ELF-1 (cell line): ENCODE measurements at regions not wholly inside any gene's neighbourhood (a gene's known extent, or its start where the extent isn't known, plus 50 kb on each side); places are given as distances from the start of the nearest gene placed in this dataset.
A peak's percentile ranks its signal among the peaks of the same experiment; 100 is the strongest.

Source experiments
- DNase-seq: peaks from one replicate; pipeline ENCODE4 v3.0.0-alpha.2; 2016; ENCODE audit warnings: low read depth, low spot score

DNA sequence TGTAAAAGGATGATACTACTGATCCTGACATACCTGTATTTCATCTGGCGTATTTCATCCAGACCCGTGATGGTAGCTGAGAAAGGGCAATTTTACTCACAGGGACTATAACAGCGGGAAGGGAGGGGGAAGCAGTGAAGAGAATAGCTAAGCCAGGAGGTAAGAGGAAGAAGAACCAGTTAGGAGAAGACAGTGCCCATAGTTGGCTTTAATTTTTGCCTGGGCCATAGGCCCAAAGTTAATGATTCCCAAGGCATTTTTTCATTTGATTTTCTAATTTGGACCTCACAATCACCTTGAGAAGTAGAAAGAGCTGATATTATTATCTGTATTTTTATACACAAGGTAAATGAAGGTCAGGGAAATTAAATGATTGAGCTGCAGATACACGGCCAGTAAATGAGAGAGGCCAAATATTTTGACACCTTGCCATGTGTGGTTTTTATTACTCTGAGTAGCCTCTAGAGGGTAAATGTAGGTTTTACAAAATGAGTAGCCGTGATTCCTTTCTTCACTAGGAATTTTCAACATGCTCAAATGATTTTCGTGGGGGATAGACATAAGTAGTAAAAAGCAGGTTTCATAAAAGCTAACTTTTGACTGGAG, 382.2 kb downstream of the FUT8 start:
- DNase-seq = no peak

DNA sequence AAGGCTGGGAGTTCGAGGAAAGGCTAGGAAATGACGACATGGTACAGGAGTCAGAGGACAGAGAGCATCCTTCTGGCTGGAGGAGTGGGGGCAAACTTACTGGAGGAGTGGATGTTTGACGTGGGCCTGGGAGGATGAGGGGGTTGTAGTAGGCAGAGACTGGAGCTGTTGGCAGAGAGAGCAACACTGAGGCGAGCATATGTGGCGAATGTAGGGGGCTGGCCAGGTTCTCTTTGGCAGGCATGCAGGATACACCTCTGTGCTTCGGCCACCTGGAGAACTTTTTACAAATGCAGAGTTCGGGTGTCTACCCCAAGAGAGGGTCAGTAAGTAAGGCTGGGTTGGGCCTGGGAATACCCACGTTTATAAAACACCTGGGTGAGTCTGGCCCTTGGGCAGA, 385.7 kb downstream of the FUT8 start:
- no peak for DNase-seq

GRCh38 chr14:65800694-65801093, 388.2 kb downstream of the FUT8 start:
- DNase-seq = no peak

DNA sequence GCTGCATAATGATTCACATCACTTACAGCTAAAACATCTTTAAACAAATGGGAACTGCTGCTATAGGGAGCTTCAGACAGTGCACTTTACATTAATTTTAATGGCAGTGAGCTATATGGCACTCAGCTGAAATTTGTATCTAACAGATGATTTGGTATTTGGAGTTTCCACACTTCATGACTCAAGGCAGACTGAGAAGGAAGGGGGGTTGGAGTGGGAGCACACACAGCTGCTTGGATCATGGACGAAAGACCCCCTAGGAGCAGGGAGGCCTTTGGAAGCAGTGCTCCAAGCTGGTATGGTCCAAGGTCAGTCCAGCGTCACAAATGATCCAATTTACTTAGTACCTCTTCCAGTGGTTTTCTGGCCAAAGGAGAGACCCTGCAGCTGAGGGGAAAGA, 389.7 kb downstream of the FUT8 start:
- no peak for DNase-seq

DNA sequence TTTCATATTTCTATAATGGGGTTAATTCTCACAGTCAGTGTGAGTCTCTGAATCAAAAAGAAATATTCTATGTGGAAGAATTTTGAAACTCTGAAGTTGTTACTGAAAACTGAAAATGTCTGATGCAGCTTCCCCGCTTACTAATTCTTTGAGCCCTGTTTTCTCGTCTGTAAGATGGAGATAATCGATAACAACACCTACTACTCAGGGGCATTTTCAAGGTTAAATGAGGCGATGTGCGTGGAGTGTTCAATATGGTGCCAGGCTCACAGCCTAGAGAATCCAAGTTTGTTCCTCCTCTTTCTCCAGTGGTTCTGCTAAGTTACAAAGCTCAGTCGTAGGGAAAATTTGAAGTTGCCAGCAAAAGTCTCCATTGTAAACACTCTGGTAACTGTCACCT, 391.4 kb downstream of the FUT8 start:
- no peak for DNase-seq

- DNase-seq = no peak
These were observed 392.0 kb downstream of the FUT8 start for GRCh38 chr14:65804439-65805112.

DNA sequence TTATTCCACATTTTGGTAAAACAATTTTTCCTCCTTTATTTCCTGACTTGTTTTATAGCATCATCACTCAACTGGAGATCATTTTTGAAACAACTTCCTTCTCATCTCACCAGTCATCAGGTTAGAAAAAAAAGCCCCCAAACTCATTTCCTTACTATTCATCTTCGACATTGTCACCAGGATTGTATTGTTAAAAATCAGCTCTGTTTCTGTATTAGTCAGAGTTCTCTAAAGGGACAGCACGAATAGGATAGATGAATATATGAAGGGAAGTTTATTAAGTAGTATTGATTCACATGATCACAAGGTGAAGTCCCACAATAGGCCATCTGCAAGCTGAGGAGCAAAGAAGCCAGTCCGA, 392.6 kb downstream of the FUT8 start:
- DNase-seq = no peak

DNA sequence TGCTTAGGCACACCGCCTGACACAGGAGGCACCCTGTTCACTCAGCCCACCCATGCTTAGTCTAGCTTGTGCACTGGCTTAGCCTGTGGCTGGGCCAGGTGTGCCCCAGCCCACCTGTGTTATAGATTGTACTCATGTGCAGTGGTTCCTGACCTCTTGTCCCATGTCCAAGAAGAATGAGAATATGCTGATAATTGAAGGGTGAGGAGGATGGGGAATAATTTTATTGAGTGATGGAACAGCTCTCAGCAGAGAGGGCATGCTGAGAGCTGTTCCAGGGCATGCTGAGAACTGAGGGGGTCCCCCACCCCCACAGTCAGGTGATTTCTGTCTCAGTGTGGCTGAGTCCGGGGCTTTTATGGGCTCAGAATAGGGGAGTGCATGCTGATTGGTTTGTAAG, 395.9 kb downstream of the FUT8 start:
- DNase-seq = no peak

- DNase-seq = no peak
These were observed 397.8 kb downstream of the FUT8 start for GRCh38 chr14:65810322-65810721.

- peak; percentile 78 for DNase-seq
These were observed 401.3 kb downstream of the FUT8 start for GRCh38 chr14:65813760-65814384.

DNA sequence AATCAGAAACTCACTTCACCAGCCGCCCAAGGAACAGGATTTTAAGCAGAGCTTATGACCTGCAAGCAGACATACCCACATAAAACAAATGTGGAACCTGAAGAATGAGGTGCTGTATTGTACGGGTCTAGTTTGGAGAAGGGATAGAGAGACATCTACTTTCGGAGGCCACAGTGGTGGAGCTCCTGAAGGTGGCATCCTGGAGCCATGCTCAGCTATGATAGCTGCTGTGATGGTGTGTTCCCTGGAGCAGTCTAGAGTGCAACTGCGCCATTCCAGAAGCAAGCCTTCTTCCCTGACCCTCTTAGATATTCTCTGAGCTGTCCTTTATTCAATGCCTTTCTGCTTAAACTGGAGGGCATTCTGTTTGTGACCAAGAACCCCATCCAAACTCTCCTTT, 402.6 kb downstream of the FUT8 start:
- DNase-seq = no peak

- peak; percentile 80 for DNase-seq
These were observed 404.5 kb downstream of the FUT8 start for GRCh38 chr14:65817011-65817410.

GRCh38 chr14:65819569-65819968, 407.0 kb downstream of the FUT8 start:
- DNase-seq = no peak

DNA sequence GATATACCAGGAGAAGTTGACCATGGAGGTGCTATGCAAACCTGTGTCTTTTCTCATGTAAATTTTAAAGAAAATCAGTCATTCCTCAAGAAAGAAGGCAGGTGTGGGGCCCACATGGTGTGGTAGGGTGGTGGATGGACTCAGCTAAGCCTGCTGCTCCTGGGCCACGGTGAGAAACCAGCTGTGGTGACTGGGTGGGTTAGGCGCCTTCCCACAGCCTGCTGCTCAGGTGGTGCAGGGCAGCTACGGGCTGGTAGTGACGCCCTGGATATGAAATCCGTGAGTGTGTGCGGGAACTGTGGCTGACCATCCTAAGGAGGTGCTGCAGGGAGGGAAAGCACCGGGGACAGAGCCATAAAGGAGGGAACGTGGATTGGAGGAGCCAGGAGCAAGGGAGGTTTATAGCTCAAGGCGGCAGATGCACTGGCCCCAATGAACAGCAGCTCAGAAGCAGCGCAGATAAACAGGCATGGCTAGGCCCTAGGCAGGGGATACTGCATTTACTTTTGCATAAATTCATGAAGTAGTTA, 408.8 kb downstream of the FUT8 start:
- DNase-seq = peak; percentile 17

GRCh38 chr14:65824285-65824977, 411.9 kb downstream of the FUT8 start:
- DNase-seq = peak; percentile 50

DNA sequence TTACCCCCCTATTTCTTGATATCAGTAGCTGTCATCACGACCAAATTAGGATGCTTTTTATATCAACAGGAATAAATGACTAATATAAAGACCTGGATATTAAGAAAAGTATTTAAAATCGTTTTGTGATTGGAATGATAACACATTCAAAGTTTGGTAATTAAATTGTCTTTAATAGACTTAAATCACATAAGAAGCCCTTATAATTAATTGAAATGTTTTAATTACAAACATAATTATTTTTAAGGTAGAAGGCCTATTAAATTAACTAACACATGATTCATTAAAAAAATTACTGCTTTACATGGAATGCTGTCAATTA, 412.4 kb downstream of the FUT8 start:
- DNase-seq = no peak

DNA sequence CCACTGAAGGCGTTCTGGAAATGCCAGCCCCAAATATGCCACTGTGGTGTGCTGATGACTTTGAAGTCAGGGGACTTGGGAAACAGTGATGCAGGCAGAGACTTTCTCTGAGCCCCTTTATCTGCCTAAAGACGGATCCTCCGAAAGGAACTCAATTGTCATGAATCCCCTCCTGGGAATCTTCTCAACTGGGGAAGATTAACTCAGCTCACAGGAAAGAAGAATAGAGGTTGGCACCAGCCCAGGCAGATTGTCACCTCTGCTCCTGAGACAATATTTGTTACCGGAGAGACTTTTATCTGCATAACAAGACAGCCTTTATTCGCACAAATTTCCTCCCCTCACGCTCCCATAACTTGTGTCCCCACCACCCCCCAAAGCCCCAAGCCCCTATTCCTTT, 414.4 kb downstream of the FUT8 start:
- DNase-seq = no peak

DNA sequence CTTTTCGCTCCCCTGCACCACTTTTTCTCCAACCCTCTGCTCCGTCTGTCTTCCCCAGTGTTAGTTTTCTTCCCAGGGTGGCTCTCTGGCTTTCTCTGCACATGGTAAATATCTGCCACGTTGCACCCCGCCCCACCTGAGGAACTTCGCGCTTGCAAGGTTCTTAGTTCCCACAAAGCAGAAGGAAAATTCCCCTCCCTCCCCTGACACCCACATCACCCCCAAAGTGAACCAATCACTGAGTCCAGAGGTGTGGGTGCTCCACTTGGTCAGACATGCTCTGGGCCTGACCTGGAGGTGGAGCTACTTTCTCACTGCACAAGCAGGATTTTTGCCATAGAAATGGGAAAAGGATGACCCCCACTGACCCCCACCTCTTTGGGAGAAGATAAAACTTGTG, 415.0 kb downstream of the FUT8 start:
- no peak for DNase-seq

GRCh38 chr14:65828396-65828795, 415.9 kb downstream of the FUT8 start:
- no peak for DNase-seq

DNA sequence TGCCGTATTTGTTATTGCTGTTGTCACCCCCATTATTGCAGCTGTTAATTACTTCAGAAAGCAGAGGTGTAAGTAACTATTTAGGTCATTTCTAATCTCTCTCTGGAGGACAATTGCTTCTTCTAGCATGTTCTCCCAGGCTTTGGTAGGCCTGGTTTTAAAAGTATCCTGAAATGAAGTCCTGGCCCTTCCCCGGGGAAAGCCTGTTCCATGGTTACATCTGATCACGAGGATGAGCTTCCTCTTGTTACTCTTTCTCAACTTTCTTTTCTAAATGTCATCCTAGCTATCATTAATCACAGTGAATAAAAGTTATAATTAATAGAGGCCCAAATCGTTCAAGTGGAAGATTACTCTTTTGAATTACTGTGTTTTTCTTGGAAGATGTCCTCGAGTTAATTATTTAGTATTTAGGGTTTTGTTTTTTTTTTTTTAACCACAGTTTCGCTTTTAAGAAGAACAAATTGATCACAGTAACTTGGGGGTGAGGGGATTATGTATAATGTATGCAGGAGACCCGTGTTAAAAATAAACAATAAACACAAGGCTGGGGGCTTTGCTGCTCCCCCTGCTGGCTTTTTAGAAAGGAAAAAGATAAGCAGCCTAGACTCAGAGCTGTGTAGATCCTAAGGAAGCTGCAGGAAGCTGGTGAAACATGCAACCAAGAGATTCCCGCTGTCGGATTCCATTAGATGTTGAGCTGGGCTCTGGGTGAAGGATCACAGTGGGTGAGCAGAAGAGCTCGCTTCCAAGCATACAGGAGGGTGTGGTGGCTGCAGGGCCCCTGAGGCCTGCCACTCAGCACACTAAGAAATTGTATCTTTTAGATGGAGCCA, 420.1 kb downstream of the FUT8 start:
- peak; percentile 39 for DNase-seq

DNA sequence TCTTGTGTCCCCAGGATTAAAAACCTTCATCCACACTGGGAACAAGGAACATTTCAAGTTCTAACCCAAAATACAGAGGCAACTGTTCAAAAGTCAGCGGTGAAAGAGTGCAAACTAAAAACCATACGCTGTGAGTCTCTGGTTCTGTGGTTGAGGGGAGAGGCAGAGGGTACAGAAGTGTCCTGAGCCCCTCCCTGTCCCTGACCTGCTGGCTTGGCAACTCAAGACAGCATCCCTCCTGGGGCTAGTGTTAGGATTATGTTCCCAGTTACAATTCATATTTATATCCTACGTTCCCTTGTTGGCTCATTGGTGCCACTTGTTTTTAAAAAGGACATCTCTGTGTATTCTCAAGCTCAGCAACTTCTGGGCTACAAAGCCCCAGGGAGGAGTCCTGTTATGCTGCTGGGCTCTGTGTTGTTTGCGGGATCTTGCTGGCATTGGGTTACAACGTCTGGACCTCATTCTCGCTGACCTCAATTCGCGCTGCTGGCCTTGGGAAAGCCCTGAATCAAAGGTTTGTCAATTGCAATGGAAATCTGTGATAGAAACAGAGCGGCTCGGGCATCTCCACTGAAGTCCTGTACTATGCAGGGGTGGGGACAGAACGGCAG, 420.8 kb downstream of the FUT8 start:
- peak; percentile 42 for DNase-seq
